Gastrocnemius medialis (tissue), 4 donors: ENCODE measurements at regions not wholly inside any gene's neighbourhood (a gene's known extent, or its start where the extent isn't known, plus 50 kb on each side); places are given as distances from the start of the nearest gene placed in this dataset.

Experiments
- CTCF ChIP-seq, 5 experiments: fragments of 450-650 bp in 3 of 5; fragments of 200-600 bp in 2 of 5; sonication (generic) in 2 of 5; IDR thresholded peaks in 4 of 5; conservative IDR thresholded peaks in 1 of 5; 1 replicate in 4 of 5; 2 replicates in 1 of 5; pipeline ENCODE4 v1.5.1; 2016 to 2019; ENCODE audit warnings: antibody characterized with exemption in 5 of 5, mild to moderate bottlenecking in 3 of 5, moderate library complexity in 3 of 5
- POLR2A ChIP-seq, 2 donors: fragments of 450-650 bp; IDR thresholded peaks; one replicate each; pipeline ENCODE4 v1.6.1; 2017; ENCODE audit warnings: antibody characterized with exemption in 2 of 2, mild to moderate bottlenecking in 2 of 2, moderate library complexity in 2 of 2

DNA sequence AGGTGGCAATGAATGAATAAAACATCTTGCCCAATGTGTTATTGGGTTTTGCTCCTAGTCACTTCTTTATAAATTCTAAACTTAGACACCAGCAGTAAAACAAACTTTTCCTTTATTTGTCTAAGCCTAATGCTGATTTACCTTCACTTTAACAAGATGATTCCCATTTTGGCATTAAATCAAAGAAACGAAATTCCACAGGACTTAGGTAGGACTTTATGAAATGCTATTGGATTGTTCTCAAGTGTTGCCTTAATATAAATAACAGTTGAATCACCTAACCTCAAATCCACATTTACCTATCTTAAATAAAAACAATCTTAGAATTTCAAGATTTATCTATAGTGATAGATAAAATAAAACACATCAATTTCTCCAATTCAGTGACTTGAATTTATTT, 831.8 kb downstream of the EPHA7 start:
- TF ChIP-seq CTCF (IDR thresholded peaks at IDR 0.05 in 4 of 5, conservative IDR thresholded peaks at IDR 0.05 in 1 of 5): no peak
- TF ChIP-seq POLR2A (IDR thresholded peaks at IDR 0.05): no peak
